ENCODE measurements at regions not wholly inside any gene's neighbourhood (a gene's known extent, or its start where the extent isn't known, plus 50 kb on each side); places are given as distances from the start of the nearest gene placed in this dataset.

DNA sequence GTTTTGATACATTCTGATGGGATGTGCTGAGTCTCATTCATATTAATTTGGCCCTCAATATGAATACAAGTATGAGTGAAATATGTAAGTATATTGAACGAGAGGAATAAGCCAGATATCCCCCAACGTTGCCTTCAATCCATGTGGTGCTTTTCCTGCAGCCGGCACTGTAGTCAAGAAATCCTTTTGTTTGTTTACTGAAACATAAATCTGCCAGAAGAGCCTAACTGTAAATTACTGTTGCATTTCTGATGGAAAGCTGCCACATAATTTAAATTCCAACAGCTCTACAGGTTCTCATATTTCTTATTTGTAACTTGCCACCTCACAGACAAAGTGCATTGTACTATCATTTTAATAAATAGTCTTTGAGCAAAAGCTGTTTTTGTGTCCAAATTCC is 314.0 kb downstream of the KBTBD8 start:
- peaks cover 0 to 5% (median 2%) of the 10 kb centered on the region in 7 donors for H3K9me3 Mint-ChIP-seq
- peaks cover 1 to 2% (median 2%) of the 10 kb centered on the region in 3 donors for H3K27me3 Mint-ChIP-seq (ENCODE audit: low read depth in 3 of 3)
- H3K4me2 ChIP-seq (replicated peaks; ENCODE audit: extremely low read depth, low read length, poor library complexity, severe bottlenecking): no peak overlapping the region
- no peaks in the 10 kb centered on the region for H3K27me3 ChIP-seq (ENCODE audit: control insufficient read depth in 2 of 2, insufficient read depth in 2 of 2, low read length in 2 of 2)
- no peaks in the 10 kb centered on the region for H3K36me3 Mint-ChIP-seq
- WGBS (ENCODE audit: insufficient coverage): 67% methylated on average over 1 of the region's 3 CpGs
- H3K4me1 ChIP-seq (ENCODE audit: control insufficient read depth in 1 of 2, insufficient read depth in 2 of 2, low read length in 2 of 2): no peaks in the 10 kb centered on the region
- no peaks in the 10 kb centered on the region for H3K4me1 Mint-ChIP-seq
- no peaks in the 10 kb centered on the region for H3K79me2 ChIP-seq (ENCODE audit: insufficient read depth, low read length)
- no peak overlapping the region for H3K27ac Mint-ChIP-seq
- intact Hi-C loops (cut with micrococcal nuclease): no loop called here
- no peaks in the 10 kb centered on the region for H3K36me3 ChIP-seq (replicated peaks in 1 of 2; ENCODE audit: control insufficient read depth in 1 of 2, insufficient read depth in 2 of 2, low read length in 2 of 2)
- H2AFZ ChIP-seq (ENCODE audit: insufficient read depth, low read depth, low read length, poor library complexity, severe bottlenecking): no peak overlapping the region
- H4K20me1 ChIP-seq (ENCODE audit: insufficient read depth, low read length): no peaks in the 10 kb centered on the region
- no peak overlapping the region for H3K4me3 ChIP-seq (replicated peaks in 1 of 3; ENCODE audit: low read depth in 2 of 3, low read length in 3 of 3)
- no peak for DNase-seq
- no peaks in the 10 kb centered on the region for H3K9me3 ChIP-seq (replicated peaks in 1 of 2; ENCODE audit: control insufficient read depth in 1 of 2, insufficient read depth in 1 of 2, low read length in 2 of 2)
- no peak overlapping the region for H3K9ac ChIP-seq (ENCODE audit: insufficient read depth, low read length, poor library complexity, severe bottlenecking)
- H3K27ac ChIP-seq (ENCODE audit: low read depth in 1 of 2, low read length in 2 of 2): no peak overlapping the region
- no peak overlapping the region for H3K4me3 Mint-ChIP-seq
- TF ChIP-seq, protein P1, sequence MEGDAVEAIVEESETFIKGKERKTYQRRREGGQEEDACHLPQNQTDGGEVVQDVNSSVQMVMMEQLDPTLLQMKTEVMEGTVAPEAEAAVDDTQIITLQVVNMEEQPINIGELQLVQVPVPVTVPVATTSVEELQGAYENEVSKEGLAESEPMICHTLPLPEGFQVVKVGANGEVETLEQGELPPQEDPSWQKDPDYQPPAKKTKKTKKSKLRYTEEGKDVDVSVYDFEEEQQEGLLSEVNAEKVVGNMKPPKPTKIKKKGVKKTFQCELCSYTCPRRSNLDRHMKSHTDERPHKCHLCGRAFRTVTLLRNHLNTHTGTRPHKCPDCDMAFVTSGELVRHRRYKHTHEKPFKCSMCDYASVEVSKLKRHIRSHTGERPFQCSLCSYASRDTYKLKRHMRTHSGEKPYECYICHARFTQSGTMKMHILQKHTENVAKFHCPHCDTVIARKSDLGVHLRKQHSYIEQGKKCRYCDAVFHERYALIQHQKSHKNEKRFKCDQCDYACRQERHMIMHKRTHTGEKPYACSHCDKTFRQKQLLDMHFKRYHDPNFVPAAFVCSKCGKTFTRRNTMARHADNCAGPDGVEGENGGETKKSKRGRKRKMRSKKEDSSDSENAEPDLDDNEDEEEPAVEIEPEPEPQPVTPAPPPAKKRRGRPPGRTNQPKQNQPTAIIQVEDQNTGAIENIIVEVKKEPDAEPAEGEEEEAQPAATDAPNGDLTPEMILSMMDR (IDR thresholded peaks at IDR 0.05): no peak

DNA sequence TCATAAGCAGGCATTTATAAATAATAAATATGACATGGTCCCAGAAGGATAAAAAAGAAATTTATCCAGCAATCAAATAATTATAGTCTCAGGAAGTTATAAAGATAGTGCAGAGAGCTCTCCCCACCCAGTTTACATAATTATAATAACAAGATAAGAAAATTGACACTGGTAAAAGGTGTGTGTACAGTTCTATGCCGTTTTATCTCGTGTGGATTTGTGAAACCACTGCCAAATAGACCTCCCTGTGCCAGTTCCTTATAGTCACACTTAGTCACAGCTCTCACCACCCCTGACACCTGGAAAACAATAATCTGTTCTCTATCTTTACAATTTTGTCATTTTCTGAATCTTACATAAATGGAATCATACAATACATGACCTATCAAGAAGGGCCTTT is 320.1 kb downstream of the KBTBD8 start:
- peaks cover 2 to 3% (median 2%) of the 10 kb centered on the region in 3 donors for H3K27me3 Mint-ChIP-seq (ENCODE audit: low read depth in 3 of 3)
- WGBS (ENCODE audit: insufficient coverage): no CpG with 5 or more reads among the region's 2 CpGs
- H3K4me1 ChIP-seq (ENCODE audit: control insufficient read depth in 1 of 2, insufficient read depth in 2 of 2, low read length in 2 of 2): no peaks in the 10 kb centered on the region
- no peak overlapping the region for H3K4me3 ChIP-seq (replicated peaks in 1 of 3; ENCODE audit: low read depth in 2 of 3, low read length in 3 of 3)
- no peaks in the 10 kb centered on the region for H4K20me1 ChIP-seq (ENCODE audit: insufficient read depth, low read length)
- no peaks in the 10 kb centered on the region for H3K79me2 ChIP-seq (ENCODE audit: insufficient read depth, low read length)
- H3K36me3 ChIP-seq (replicated peaks in 1 of 2; ENCODE audit: control insufficient read depth in 1 of 2, insufficient read depth in 2 of 2, low read length in 2 of 2): no peaks in the 10 kb centered on the region
- TF ChIP-seq, protein P1 (IDR thresholded peaks at IDR 0.05): no peak
- H3K9me3 Mint-ChIP-seq: peaks cover 0 to 7% (median 3%) of the 10 kb centered on the region in 7 donors
- H3K4me1 Mint-ChIP-seq: no peaks in the 10 kb centered on the region
- no peak overlapping the region for H2AFZ ChIP-seq (ENCODE audit: insufficient read depth, low read depth, low read length, poor library complexity, severe bottlenecking)
- H3K27ac ChIP-seq (ENCODE audit: low read depth in 1 of 2, low read length in 2 of 2): no peak overlapping the region
- H3K4me3 Mint-ChIP-seq: no peak overlapping the region
- intact Hi-C loops (cut with micrococcal nuclease): no loop called here
- H3K9me3 ChIP-seq (replicated peaks in 1 of 2; ENCODE audit: control insufficient read depth in 1 of 2, insufficient read depth in 1 of 2, low read length in 2 of 2): no peaks in the 10 kb centered on the region
- H3K27ac Mint-ChIP-seq: no peak overlapping the region
- no peaks in the 10 kb centered on the region for H3K36me3 Mint-ChIP-seq
- DNase-seq: no peak
- no peaks in the 10 kb centered on the region for H3K27me3 ChIP-seq (ENCODE audit: control insufficient read depth in 2 of 2, insufficient read depth in 2 of 2, low read length in 2 of 2)
- H3K4me2 ChIP-seq (replicated peaks; ENCODE audit: extremely low read depth, low read length, poor library complexity, severe bottlenecking): no peak overlapping the region
- no peak overlapping the region for H3K9ac ChIP-seq (ENCODE audit: insufficient read depth, low read length, poor library complexity, severe bottlenecking)

All from CD14-positive monocyte (primary cell).